Renal cortex interstitium (tissue), 11 donors: ENCODE measurements at regions not wholly inside any gene's neighbourhood (a gene's known extent, or its start where the extent isn't known, plus 50 kb on each side); places are given as distances from the start of the nearest gene placed in this dataset.
"Not testable (repeated sequence)": the region's sequence is repeated elsewhere in the genome, so short reads cannot be mapped to it uniquely, and the experiment has no call there.

Source experiments
- DNase-seq, 11 donors: peaks; one replicate each; pipeline ENCODE4 v3.0.0-alpha.2; 2013; ENCODE audit warnings: low read depth in 9 of 11, low spot score in 4 of 11; ENCODE audit errors: extremely low read depth in 1 of 11

DNA sequence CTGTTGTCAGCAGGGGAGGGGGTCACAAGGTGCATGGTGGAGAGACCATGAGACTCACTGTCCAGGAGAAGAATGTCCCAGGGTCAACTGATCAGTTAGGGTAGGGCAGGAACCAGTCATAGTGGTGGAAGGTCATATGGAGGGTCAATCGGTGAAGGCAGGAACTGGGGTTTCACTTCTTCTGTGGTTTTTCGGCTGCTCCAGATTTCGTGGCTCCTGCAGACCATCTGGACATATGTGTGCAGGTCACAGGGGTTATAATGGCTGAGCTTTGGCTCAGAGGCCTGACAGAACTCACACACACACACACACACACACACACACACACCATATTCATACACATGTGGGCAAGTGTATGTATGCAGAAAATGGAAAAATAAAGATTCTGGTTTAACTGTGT, 502.0 kb upstream of the ROBO2 start:
- DNase-seq = not testable (repeated sequence)

GRCh38 chr3:76547674-76548073, 492.2 kb upstream of the ROBO2 start:
- DNase-seq = no peak

DNA sequence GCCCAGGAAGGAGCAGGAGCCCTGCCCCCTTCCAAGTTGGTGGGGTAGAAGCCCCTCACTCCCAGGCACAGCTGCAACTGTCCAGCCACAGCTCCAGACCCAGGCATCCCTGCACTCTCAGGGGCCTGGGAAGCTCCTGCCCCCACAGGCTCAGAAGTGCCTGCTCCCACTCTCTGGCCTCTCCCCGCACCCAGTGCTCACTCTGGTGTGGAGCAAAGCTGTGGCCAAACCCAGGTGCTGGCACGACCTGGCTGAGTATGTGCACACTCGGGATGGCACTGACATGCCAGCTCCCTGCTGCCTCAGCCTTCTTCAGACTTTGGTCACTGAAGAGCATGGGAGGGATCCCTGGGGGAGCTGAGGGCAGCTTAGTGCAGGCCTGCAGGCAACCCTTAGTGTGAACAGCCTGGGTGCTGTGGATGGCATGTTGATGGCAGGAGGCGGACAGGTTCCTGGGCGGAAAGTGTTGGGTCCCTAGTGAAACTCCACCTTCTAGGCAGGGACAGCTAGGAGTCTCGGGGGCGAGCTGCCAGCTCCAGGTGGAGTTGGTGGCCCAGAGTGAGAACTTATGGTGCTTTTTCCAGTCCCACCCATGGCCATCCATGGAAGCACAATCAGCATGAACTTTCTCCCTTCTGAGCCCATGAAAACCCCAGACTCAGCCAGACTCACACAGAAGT, 489.2 kb upstream of the ROBO2 start:
- DNase-seq = no peak

GRCh38 chr3:76551739-76552138, 488.2 kb upstream of the ROBO2 start:
- DNase-seq = no peak

- DNase-seq = no peak
Measured at GRCh38 chr3:76552653-76553052, 487.2 kb upstream of the ROBO2 start.

DNA sequence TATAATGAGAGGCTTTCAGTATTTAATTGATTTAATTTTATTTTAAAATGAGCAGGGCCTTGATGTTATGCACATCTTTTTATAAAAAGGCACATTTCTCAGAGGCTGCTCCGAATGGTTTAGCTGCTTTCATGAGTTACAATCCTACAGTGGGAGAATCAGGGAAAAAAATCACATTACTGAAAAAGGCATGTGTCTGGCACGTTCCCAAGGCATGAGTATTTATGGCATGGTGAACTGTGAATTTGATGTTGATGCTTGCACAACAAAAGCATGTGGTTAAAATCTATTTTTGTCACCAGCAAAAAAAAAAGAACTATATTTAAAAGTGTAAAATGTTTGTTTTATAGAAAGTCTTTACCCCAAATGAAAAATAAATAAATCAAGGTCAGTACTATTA, 485.2 kb upstream of the ROBO2 start:
- DNase-seq = peak in 10 of 11 donors; percentile 3 to 60 (median 20)

- no peak for DNase-seq
Measured at GRCh38 chr3:76561494-76562236, 478.2 kb upstream of the ROBO2 start.

DNA sequence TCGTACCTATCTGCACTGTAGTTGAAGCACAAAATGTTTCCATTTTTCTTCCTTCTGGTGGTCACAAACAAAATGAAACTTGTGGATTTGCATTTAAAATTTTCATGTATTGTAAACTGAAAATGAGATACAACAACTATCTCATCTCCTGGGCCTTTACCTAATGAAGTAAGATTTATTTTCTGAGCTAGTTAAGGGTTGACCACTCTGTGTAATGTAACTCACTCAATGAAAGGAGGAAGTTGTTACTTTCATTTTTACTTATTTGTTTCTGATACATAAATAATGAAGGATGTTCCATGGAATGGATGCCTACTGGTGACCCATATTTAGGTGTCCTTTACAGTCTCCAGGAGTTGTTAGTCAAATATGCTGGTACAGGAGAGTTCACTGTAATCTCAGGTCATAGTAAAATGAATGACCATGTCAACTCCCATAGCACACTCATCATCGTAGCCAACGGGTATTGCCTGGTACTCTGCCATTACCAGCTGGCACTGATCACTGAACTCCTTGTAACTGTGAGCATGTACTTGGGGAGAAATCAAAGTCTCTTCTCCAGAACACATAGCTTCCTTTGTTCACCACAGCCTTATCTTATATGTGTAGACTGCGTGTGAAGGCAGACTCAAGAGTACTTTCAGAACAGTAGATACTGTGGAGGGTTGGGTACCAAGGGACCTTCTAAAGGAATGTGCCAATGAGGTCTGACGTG, 474.2 kb upstream of the ROBO2 start:
- DNase-seq = no peak

DNA sequence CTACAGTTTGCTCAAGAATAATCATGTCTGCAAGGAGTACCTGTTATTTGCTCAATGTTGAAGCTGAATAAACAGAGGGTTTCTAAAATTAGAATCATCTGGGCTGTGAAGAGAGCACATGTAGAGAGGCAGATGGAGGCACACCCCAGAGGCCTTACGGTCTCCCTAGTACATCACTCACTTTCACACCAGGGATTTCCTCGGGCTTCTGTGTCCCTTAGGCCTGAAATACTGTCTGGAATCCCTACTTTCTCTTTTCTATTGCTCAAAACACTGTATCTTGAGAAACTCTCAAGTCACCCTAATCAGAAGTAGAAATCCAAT, 473.7 kb upstream of the ROBO2 start:
- DNase-seq = no peak

GRCh38 chr3:76566904-76567303, 473.0 kb upstream of the ROBO2 start:
- DNase-seq = no peak

- peak in 2 of 11 donors; percentile 6 to 12 for DNase-seq
Measured at GRCh38 chr3:76570436-76571057, 469.4 kb upstream of the ROBO2 start.

- DNase-seq = no peak
Measured at GRCh38 chr3:76576201-76576600, 463.7 kb upstream of the ROBO2 start.

- DNase-seq = no peak
Measured at GRCh38 chr3:76582098-76582497, 457.8 kb upstream of the ROBO2 start.

GRCh38 chr3:76582632-76583378, 457.1 kb upstream of the ROBO2 start:
- no peak for DNase-seq

DNA sequence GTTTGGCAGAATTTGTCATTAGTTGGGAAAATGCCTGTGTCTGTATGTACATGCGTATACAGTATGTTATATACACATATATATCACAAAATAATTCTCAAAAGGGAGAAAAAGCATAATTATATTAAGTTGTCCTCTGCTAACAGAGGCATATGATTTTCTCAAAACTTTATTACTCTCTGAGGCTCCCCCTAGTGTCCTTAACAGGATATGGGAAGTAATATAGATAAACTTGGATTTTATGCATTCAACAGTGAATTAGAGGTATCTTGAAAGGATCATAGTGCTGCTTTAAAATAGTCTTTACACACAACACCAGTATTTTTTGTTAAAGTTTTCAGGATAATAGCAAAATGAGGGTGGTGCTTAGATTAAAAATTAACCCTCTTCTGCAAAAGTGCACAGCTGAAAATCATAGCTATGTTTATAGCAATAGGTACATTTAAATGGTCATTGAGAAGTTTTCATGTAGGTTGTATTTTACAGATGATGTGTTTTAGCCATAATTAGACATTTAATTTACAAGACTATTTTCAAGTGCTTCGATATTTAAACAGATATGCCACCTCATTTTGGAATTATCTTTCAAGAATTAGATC, 454.0 kb upstream of the ROBO2 start:
- DNase-seq = peak in 4 of 11 donors; percentile 3 to 18 (median 6)

GRCh38 chr3:76586471-76586870, 453.4 kb upstream of the ROBO2 start:
- no peak for DNase-seq

DNA sequence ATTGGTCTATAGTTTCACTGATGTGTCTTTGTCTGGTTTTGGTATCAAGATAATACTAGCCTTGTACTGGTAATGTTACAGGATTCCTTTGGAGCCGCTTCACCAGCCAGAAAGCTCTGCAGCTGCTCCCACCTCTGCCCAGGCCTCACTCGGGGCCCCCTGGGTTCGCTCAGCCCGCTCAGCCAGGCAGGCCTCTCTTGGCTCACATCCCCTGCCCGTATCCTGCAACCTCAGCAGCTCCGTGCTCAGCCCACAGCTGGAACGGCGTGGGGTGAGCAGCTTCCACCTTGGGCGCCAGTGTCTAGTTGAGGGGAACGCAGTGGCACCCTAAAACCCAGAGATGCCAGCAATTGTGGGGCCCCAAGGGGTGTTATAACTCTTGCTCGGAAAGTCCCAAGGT, 429.7 kb upstream of the ROBO2 start:
- no peak for DNase-seq

DNA sequence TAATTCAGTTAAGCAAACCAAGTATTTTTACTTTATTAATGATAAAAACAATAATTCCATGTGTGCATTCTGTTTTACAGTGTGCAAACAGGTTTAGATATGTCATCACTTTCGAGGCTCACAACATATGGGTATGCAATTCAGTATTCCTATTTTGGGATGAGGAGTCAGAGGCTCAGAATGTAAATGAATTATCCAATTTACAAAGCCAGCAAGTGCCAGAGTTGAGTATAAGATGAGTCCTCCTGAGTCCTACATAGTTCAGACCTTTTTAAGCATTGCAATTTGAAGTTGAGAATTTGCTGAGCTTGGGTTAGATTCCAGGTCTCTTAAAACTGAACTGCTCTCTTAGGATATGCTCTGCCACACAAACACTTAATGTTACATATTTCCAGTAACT, 424.2 kb upstream of the ROBO2 start:
- DNase-seq = no peak

GRCh38 chr3:76624164-76624563, 415.7 kb upstream of the ROBO2 start:
- no peak for DNase-seq
